UCSD-AML1 (cell line): ENCODE measurements at regions not wholly inside any gene's neighbourhood (a gene's known extent, or its start where the extent isn't known, plus 50 kb on each side); places are given as distances from the start of the nearest gene placed in this dataset.

Source experiments
- DNase-seq: peaks from one replicate; lab custom pipeline; 2025; ENCODE audit not compliant: unreplicated experiment; lab: John Stamatoyannopoulos, UW

- no peak for DNase-seq
These were observed 235.5 kb upstream of the IGF1R start for GRCh38 chr15:98412852-98413251.

DNA sequence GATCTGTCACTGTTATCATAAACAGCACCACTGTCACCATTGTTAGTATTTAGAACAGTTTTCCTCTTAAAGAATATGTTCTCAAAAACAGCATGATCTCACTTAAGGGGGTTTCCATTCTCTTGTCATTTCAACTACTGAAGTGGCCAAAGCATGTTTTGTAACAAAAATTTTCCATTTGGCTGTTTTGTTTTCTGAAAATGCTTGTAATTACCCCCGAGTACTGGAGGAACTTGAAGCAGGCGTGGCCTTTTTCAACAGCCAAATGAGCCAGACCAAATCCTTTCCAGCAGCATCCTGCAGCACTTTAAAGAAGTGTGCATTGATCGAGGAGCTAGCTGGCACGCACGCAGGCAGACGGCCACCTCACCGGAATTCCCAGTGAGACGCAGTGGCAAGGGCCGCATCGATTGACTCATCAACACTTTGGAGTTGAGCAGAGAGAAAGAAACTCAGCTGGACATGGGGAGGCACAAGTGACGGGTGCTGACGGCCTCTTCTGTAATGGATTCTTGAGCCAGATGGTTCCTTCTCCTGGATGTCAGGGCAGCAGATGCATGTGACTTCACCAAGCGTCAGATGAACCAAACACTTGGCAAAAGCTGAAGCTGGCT lies 234.3 kb upstream of the IGF1R start:
- DNase-seq: no peak

GRCh38 chr15:98416222-98416855 lies 232.0 kb upstream of the IGF1R start:
- DNase-seq: no peak

DNA sequence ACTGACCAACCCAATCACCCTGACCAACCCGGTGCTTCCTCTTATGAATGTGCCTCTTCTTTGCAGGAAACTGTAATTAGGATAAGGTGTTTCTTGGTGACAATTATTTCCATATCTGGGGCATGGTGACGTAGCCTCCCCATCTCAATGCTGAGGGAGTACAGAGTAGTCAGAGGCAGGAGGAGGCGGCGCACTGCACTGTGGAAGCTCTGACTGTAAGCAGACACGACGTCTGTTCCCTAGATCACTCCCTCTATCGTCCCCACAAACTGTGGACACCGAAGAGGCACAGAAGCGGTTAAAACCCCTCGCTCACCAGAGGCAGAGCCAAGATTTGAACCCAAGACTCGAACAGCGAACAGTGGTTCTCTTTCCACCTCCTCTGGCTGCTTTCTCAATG lies 231.0 kb upstream of the IGF1R start:
- no peak for DNase-seq

- no peak for DNase-seq
These were observed 230.2 kb upstream of the IGF1R start for GRCh38 chr15:98418122-98418521.

GRCh38 chr15:98419173-98419780 lies 229.1 kb upstream of the IGF1R start:
- DNase-seq: no peak

- no peak for DNase-seq
These were observed 227.5 kb upstream of the IGF1R start for GRCh38 chr15:98420837-98421236.

GRCh38 chr15:98421419-98422129 lies 226.8 kb upstream of the IGF1R start:
- DNase-seq: peak; percentile 44

DNA sequence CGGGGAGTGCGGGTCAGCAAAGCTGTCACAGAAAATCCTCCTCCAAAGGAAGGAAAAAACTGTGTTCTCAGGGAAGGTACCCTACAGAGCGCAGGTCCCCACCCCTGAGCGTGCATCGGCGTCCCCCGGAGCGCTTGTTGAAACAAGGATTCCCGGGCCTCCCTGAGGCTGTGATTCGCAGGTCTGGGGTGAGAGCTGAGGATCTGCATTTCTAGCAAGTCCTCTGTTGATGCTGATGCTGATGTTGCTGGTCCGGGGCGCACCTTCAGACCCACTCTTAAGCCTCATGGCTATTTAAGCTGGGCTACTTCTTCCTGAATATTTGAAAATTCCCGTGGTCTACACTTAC lies 226.2 kb upstream of the IGF1R start:
- DNase-seq: no peak

DNA sequence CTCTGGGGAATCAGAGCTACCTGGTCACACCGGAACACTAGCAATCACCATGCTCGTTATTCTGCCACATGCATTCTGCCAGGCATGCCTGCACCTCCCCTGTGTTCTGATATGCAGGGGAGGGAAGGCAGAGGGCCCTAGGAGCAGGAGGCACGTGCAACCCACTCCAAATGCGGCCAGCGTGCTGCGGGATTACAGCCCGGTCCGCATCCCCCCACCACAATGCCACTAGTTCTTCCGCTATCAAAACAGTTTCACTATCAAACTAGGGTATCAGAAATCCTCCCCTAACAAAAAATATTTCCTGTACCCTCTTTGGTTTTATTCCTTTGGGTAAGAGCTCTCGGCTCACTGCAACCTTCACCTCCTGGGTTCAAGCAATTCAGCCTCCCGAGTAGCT lies 223.2 kb upstream of the IGF1R start:
- DNase-seq: no peak

- DNase-seq: no peak
These were observed 221.0 kb upstream of the IGF1R start for GRCh38 chr15:98427321-98427720.

GRCh38 chr15:98428253-98428989 lies 219.9 kb upstream of the IGF1R start:
- peak; percentile 14 for DNase-seq

GRCh38 chr15:98431171-98431570 lies 217.2 kb upstream of the IGF1R start:
- DNase-seq: no peak

DNA sequence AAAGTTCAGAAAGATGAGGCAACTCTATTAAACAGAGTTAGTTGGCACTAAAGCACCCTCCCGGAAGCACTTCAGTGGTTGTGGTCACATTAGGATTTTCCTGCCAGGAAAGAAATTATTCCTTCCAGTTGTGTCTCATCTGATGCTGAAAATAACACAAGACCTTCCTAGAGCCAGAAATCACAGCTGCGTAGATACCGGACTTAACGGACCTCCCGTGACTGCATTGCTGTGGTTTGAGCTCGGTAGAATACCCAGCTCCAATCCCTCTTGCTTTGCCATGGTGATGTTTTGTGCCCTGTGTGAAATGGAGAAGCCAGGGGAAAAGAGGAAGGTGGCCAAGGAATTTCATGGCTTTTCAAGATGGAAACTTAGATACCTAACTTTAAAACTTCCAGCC lies 215.0 kb upstream of the IGF1R start:
- no peak for DNase-seq

GRCh38 chr15:98433856-98434255 lies 214.5 kb upstream of the IGF1R start:
- no peak for DNase-seq

DNA sequence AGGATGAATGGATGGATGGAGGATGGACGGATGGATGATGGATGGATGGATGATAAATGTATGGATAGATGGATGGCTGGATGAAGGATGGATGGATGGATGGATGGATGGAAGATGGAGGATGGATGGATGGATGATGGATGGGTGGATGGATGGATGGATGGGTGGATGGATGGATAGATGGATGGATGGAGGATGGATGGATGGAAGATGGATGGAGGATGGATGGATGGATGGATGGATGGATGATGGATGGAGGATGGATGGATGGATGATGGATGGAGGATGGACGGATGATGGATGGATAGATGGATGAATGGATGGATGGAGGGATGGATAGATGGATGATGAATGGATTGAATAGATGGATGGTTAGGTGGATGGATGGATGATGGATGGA lies 210.6 kb upstream of the IGF1R start:
- no peak for DNase-seq

DNA sequence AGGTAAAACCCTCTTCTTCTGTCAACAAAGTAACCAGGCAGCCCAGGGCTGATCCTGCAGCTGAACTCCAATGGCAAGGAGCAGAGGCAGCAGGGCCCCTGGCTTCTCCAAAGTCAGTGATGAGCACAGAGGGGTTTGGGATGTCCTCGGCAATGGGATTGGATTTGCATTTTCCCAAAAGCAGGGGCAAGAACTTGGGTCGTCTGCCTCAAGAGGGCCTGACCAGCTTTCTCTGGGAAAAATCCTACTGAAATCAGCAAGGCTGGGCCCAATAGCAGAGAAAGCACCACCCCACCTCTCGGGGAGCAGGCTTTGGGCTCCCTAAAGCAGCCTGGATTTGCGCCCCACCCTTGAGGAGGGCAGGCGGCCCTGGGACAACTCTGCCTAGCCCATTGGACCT lies 210.0 kb upstream of the IGF1R start:
- DNase-seq: no peak

DNA sequence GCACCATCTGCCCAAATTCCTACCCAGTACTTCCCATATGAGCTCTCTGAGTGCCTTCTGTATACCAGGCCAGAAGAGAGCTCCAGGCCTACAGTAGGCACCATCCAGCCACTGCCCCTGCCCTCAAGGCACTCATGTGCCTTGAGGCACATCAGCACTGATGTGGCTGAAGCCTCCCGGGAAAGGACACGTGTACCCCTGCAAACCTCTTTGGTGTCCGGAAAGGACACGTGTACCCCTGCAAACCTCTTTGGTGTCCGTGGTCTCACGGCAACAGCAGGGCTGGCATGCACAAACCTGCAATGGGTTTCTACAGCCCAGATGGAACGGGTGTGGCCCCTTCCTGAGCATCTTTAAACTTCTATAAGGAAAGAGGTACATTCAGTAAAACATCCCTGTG lies 209.4 kb upstream of the IGF1R start:
- no peak for DNase-seq

- DNase-seq: no peak
These were observed 208.8 kb upstream of the IGF1R start for GRCh38 chr15:98439523-98439942.

DNA sequence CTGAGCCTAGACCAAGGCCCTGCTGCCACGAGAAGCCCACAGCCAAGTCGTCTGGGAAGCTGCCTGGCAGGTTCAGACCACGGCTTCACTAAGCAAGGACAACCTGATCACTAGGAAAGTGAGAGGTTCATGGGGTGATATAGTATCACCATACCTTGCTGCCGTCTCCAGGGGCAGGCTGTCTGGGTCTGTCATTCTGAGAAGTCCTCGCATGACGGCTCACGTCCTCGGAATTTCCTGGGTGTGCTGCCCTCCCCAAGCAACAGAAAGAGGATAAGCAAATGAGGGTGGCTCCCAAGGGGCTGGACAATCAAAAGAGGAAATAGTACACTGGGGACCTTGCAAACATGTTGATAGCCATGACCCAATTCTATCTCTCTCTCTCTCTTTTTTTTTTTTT lies 207.4 kb upstream of the IGF1R start:
- DNase-seq: no peak

- DNase-seq: no peak
These were observed 206.7 kb upstream of the IGF1R start for GRCh38 chr15:98441599-98441998.
